DOHH2 (cell line): ENCODE measurements at regions not wholly inside any gene's neighbourhood (a gene's known extent, or its start where the extent isn't known, plus 50 kb on each side); places are given as distances from the start of the nearest gene placed in this dataset.

Source experiments
- H3F3A ChIP-seq: fragments of 200-600 bp; sonication (generic), shearing (Covaris generic); 2 replicates; pipeline ENCODE4 v1.6.0; 2016; ENCODE audit warnings: antibody characterized with exemption, mild to moderate bottlenecking; ENCODE audit not compliant: control insufficient read depth, insufficient read depth
- H3K27ac ChIP-seq: fragments of 200-600 bp; sonication (generic); 2 replicates; pipeline ENCODE4 v1.5.1; 2014; ENCODE audit warnings: low read depth, mild to moderate bottlenecking, low read length, moderate library complexity
- H3K27me3 ChIP-seq: fragments of 200-600 bp; sonication (generic); 2 replicates; pipeline ENCODE4 v1.6.1; 2014; ENCODE audit warnings: mild to moderate bottlenecking, low read length, mixed read lengths; ENCODE audit not compliant: control insufficient read depth
- H3K36me3 ChIP-seq: fragments of 200-600 bp; sonication (generic); 2 replicates; pipeline ENCODE4 v1.6.1; 2014; ENCODE audit warnings: mild to moderate bottlenecking, low read length, moderate library complexity, mixed read lengths; ENCODE audit not compliant: control insufficient read depth
- H3K4me1 ChIP-seq: fragments of 200-600 bp; sonication (generic); 2 replicates; pipeline ENCODE4 v1.6.1; 2014; ENCODE audit warnings: mild to moderate bottlenecking, low read length, mixed read lengths; ENCODE audit not compliant: control insufficient read depth
- H3K4me2 ChIP-seq: fragments of 200-600 bp; sonication (generic); 2 replicates; pipeline ENCODE4 v1.6.0; 2014; ENCODE audit warnings: mild to moderate bottlenecking, low read length, moderate library complexity
- H3K4me3 ChIP-seq: fragments of 200-600 bp; sonication (generic); 2 replicates; pipeline ENCODE4 v1.5.1; 2014; ENCODE audit warnings: mild to moderate bottlenecking, low read length, mixed read lengths
- H3K79me2 ChIP-seq: fragments of 200-600 bp; sonication (generic); 2 replicates; pipeline ENCODE4 v1.6.1; 2014; ENCODE audit warnings: mild to moderate bottlenecking, low read length, mixed read lengths; ENCODE audit not compliant: control insufficient read depth
- H3K9me2 ChIP-seq: fragments of 200-600 bp; sonication (generic); replicated peaks from 2 replicates; pipeline ENCODE4 v1.6.1; 2014; ENCODE audit warnings: mild to moderate bottlenecking, low read length, mixed read lengths; ENCODE audit not compliant: control insufficient read depth
- H3K9me3 ChIP-seq: fragments of 200-600 bp; sonication (generic); 2 replicates; pipeline ENCODE4 v1.6.1; 2014; ENCODE audit warnings: antibody characterized with exemption, low read length, mixed read lengths; ENCODE audit not compliant: control insufficient read depth, insufficient read depth
- H4K20me1 ChIP-seq: fragments of 200-600 bp; sonication (generic); 2 replicates; pipeline ENCODE4 v1.6.0; 2014; ENCODE audit warnings: low read depth, mild to moderate bottlenecking, antibody characterized with exemption, low read length, moderate library complexity; ENCODE audit not compliant: control insufficient read depth, insufficient read depth
- EZH2phosphoT487 ChIP-seq: fragments of 200-600 bp; sonication (generic); IDR thresholded peaks from 2 replicates; pipeline ENCODE4 v1.6.1; 2017; ENCODE audit warnings: borderline replicate concordance, mild to moderate bottlenecking, antibody characterized with exemption, low read length, moderate library complexity, mixed read lengths
- TF ChIP-seq, protein P1 (sequence below): fragments of 200-600 bp; sonication (generic); IDR thresholded peaks from one replicate; pipeline ENCODE4 v1.5.1; 2014; ENCODE audit warnings: antibody characterized with exemption, mild to moderate bottlenecking, low read depth, low read length; ENCODE audit not compliant: poor library complexity, severe bottlenecking

- H3K4me2 ChIP-seq = no peak overlapping the region
- no peak overlapping the region for H3K4me3 ChIP-seq
- H3K36me3 ChIP-seq = no peaks in the 10 kb centered on the region
- H3K9me3 ChIP-seq = no peaks in the 10 kb centered on the region
- no peaks in the 10 kb centered on the region for H3F3A ChIP-seq
- H3K9me2 ChIP-seq = no peaks in the 10 kb centered on the region
- no peaks in the 10 kb centered on the region for H3K4me1 ChIP-seq
- no peak for TF ChIP-seq EZH2phosphoT487
- TF ChIP-seq, protein P1, sequence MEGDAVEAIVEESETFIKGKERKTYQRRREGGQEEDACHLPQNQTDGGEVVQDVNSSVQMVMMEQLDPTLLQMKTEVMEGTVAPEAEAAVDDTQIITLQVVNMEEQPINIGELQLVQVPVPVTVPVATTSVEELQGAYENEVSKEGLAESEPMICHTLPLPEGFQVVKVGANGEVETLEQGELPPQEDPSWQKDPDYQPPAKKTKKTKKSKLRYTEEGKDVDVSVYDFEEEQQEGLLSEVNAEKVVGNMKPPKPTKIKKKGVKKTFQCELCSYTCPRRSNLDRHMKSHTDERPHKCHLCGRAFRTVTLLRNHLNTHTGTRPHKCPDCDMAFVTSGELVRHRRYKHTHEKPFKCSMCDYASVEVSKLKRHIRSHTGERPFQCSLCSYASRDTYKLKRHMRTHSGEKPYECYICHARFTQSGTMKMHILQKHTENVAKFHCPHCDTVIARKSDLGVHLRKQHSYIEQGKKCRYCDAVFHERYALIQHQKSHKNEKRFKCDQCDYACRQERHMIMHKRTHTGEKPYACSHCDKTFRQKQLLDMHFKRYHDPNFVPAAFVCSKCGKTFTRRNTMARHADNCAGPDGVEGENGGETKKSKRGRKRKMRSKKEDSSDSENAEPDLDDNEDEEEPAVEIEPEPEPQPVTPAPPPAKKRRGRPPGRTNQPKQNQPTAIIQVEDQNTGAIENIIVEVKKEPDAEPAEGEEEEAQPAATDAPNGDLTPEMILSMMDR = no peak
- no peaks in the 10 kb centered on the region for H4K20me1 ChIP-seq
- H3K27me3 ChIP-seq = no peaks in the 10 kb centered on the region
- no peak overlapping the region for H3K27ac ChIP-seq
- H3K79me2 ChIP-seq = no peaks in the 10 kb centered on the region
Measured at GRCh38 chr2:176844461-176844860, 368.1 kb upstream of the HNRNPA3 start.

DNA sequence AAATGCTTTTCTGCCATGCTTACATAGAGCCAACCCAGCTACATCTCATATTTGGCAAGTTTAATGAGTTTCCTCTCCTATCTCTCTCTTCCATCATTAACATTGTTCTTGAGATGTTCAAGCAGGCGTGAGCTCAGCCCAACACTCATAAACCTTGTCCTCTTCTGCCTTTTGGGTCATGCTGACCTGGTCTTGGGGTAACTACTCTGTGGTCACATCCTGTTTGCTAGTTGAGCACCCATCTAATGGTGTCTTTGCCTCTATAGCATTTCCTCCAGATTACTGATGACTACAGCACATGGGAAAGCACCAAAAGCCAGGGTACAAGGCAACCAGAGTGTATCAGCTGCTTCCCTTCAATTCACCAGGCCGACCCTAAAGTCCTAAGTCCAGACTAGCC lies 366.9 kb upstream of the HNRNPA3 start:
- Histone ChIP-seq H3K9me3 (no peaks in the 10 kb centered on the region), H3F3A (no peaks in the 10 kb centered on the region), H3K27ac (no peak overlapping the region), H3K4me1 (no peaks in the 10 kb centered on the region), H3K36me3 (no peaks in the 10 kb centered on the region), H3K4me2 (no peak overlapping the region), H3K4me3 (no peak overlapping the region), H3K9me2 (no peaks in the 10 kb centered on the region), H4K20me1 (no peaks in the 10 kb centered on the region), H3K27me3 (no peaks in the 10 kb centered on the region), H3K79me2 (no peaks in the 10 kb centered on the region)
- TF ChIP-seq, protein P1 = no peak
- no peak for TF ChIP-seq EZH2phosphoT487

DNA sequence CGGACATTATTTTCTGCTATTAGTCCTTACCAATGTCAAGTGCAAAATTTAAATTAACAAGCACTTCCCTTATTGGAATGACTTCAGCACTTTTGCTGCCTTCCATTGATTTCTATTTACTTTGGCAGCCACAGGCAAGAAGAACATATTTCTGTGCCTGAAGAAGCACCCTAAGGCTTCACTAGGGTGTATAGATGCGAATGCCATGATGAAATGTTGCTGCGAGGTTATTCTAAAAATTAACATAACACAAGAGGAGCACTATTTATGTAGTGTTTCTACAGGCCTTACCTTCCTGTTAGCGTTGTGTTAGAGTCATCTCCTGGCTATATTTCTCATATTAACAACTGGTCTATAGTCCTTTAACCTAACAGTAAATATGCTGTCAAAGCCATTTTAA lies 365.0 kb upstream of the HNRNPA3 start:
- no peaks in the 10 kb centered on the region for H3K9me3 ChIP-seq
- no peaks in the 10 kb centered on the region for H3F3A ChIP-seq
- no peak overlapping the region for H3K4me2 ChIP-seq
- no peaks in the 10 kb centered on the region for H3K9me2 ChIP-seq
- H3K4me3 ChIP-seq = no peak overlapping the region
- H3K27ac ChIP-seq = no peak overlapping the region
- TF ChIP-seq EZH2phosphoT487 = no peak
- TF ChIP-seq, protein P1 = no peak
- H4K20me1 ChIP-seq = no peaks in the 10 kb centered on the region
- H3K36me3 ChIP-seq = no peaks in the 10 kb centered on the region
- no peaks in the 10 kb centered on the region for H3K27me3 ChIP-seq
- H3K79me2 ChIP-seq = no peaks in the 10 kb centered on the region
- no peaks in the 10 kb centered on the region for H3K4me1 ChIP-seq

GRCh38 chr2:176848844-176849243 lies 363.8 kb upstream of the HNRNPA3 start:
- H3K9me2 ChIP-seq = no peaks in the 10 kb centered on the region
- no peak overlapping the region for H3K4me3 ChIP-seq
- no peaks in the 10 kb centered on the region for H3K4me1 ChIP-seq
- TF ChIP-seq, protein P1 = no peak
- TF ChIP-seq EZH2phosphoT487 = no peak
- H3K9me3 ChIP-seq = no peaks in the 10 kb centered on the region
- H3K27me3 ChIP-seq = no peaks in the 10 kb centered on the region
- H4K20me1 ChIP-seq = no peaks in the 10 kb centered on the region
- no peaks in the 10 kb centered on the region for H3F3A ChIP-seq
- no peak overlapping the region for H3K27ac ChIP-seq
- no peaks in the 10 kb centered on the region for H3K79me2 ChIP-seq
- no peaks in the 10 kb centered on the region for H3K36me3 ChIP-seq
- H3K4me2 ChIP-seq = no peak overlapping the region
